DOHH2 (cell line): ENCODE measurements at regions not wholly inside any gene's neighbourhood (a gene's known extent, or its start where the extent isn't known, plus 50 kb on each side); places are given as distances from the start of the nearest gene placed in this dataset.

Experiments
- H3F3A ChIP-seq: fragments of 200-600 bp; sonication (generic), shearing (Covaris generic); 2 replicates; pipeline ENCODE4 v1.6.0; 2016; ENCODE audit warnings: antibody characterized with exemption, mild to moderate bottlenecking; ENCODE audit not compliant: control insufficient read depth, insufficient read depth
- H3K27ac ChIP-seq: fragments of 200-600 bp; sonication (generic); 2 replicates; pipeline ENCODE4 v1.5.1; 2014; ENCODE audit warnings: low read depth, mild to moderate bottlenecking, low read length, moderate library complexity
- H3K27me3 ChIP-seq: fragments of 200-600 bp; sonication (generic); 2 replicates; pipeline ENCODE4 v1.6.1; 2014; ENCODE audit warnings: mild to moderate bottlenecking, low read length, mixed read lengths; ENCODE audit not compliant: control insufficient read depth
- H3K36me3 ChIP-seq: fragments of 200-600 bp; sonication (generic); 2 replicates; pipeline ENCODE4 v1.6.1; 2014; ENCODE audit warnings: mild to moderate bottlenecking, low read length, moderate library complexity, mixed read lengths; ENCODE audit not compliant: control insufficient read depth
- H3K4me1 ChIP-seq: fragments of 200-600 bp; sonication (generic); 2 replicates; pipeline ENCODE4 v1.6.1; 2014; ENCODE audit warnings: mild to moderate bottlenecking, low read length, mixed read lengths; ENCODE audit not compliant: control insufficient read depth
- H3K4me2 ChIP-seq: fragments of 200-600 bp; sonication (generic); 2 replicates; pipeline ENCODE4 v1.6.0; 2014; ENCODE audit warnings: mild to moderate bottlenecking, low read length, moderate library complexity
- H3K4me3 ChIP-seq: fragments of 200-600 bp; sonication (generic); 2 replicates; pipeline ENCODE4 v1.5.1; 2014; ENCODE audit warnings: mild to moderate bottlenecking, low read length, mixed read lengths
- H3K79me2 ChIP-seq: fragments of 200-600 bp; sonication (generic); 2 replicates; pipeline ENCODE4 v1.6.1; 2014; ENCODE audit warnings: mild to moderate bottlenecking, low read length, mixed read lengths; ENCODE audit not compliant: control insufficient read depth
- H3K9me2 ChIP-seq: fragments of 200-600 bp; sonication (generic); replicated peaks from 2 replicates; pipeline ENCODE4 v1.6.1; 2014; ENCODE audit warnings: mild to moderate bottlenecking, low read length, mixed read lengths; ENCODE audit not compliant: control insufficient read depth
- H3K9me3 ChIP-seq: fragments of 200-600 bp; sonication (generic); 2 replicates; pipeline ENCODE4 v1.6.1; 2014; ENCODE audit warnings: antibody characterized with exemption, low read length, mixed read lengths; ENCODE audit not compliant: control insufficient read depth, insufficient read depth
- H4K20me1 ChIP-seq: fragments of 200-600 bp; sonication (generic); 2 replicates; pipeline ENCODE4 v1.6.0; 2014; ENCODE audit warnings: low read depth, mild to moderate bottlenecking, antibody characterized with exemption, low read length, moderate library complexity; ENCODE audit not compliant: control insufficient read depth, insufficient read depth
- EZH2phosphoT487 ChIP-seq: fragments of 200-600 bp; sonication (generic); IDR thresholded peaks from 2 replicates; pipeline ENCODE4 v1.6.1; 2017; ENCODE audit warnings: borderline replicate concordance, mild to moderate bottlenecking, antibody characterized with exemption, low read length, moderate library complexity, mixed read lengths
- TF ChIP-seq, protein P1 (sequence below): fragments of 200-600 bp; sonication (generic); IDR thresholded peaks from one replicate; pipeline ENCODE4 v1.5.1; 2014; ENCODE audit warnings: antibody characterized with exemption, mild to moderate bottlenecking, low read depth, low read length; ENCODE audit not compliant: poor library complexity, severe bottlenecking

DNA sequence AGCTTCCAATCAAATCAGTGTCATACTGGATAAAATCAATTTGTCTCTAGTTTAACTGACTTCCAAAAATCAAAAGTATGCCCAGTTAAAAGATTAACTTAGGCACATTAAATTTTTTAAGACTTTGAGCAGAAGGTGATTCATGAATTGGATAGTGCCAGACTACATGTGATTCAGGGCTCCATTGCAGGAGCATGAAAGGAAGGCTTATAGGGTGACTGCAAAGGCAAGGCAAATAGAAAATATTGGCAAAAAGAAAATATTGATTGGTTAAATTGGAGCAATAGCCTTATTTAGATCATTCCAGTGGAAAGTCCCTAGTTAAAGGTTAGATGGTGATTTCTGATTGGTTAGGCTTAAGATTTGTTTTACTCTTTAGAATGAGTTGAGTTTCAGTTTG, 223.9 kb upstream of the ERCC4 start:
- Histone ChIP-seq H3K27me3 (no peaks in the 10 kb centered on the region), H3F3A (no peaks in the 10 kb centered on the region), H3K79me2 (no peaks in the 10 kb centered on the region), H3K36me3 (no peaks in the 10 kb centered on the region), H4K20me1 (no peaks in the 10 kb centered on the region), H3K4me1 (no peaks in the 10 kb centered on the region), H3K9me2 (no peaks in the 10 kb centered on the region), H3K4me2 (no peak overlapping the region), H3K9me3 (peaks cover 2% of the 10 kb centered on the region; the same call in 1 of the 2 replicates), H3K27ac (no peak overlapping the region), H3K4me3 (no peak overlapping the region)
- TF ChIP-seq, protein P1, sequence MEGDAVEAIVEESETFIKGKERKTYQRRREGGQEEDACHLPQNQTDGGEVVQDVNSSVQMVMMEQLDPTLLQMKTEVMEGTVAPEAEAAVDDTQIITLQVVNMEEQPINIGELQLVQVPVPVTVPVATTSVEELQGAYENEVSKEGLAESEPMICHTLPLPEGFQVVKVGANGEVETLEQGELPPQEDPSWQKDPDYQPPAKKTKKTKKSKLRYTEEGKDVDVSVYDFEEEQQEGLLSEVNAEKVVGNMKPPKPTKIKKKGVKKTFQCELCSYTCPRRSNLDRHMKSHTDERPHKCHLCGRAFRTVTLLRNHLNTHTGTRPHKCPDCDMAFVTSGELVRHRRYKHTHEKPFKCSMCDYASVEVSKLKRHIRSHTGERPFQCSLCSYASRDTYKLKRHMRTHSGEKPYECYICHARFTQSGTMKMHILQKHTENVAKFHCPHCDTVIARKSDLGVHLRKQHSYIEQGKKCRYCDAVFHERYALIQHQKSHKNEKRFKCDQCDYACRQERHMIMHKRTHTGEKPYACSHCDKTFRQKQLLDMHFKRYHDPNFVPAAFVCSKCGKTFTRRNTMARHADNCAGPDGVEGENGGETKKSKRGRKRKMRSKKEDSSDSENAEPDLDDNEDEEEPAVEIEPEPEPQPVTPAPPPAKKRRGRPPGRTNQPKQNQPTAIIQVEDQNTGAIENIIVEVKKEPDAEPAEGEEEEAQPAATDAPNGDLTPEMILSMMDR: no peak
- TF ChIP-seq EZH2phosphoT487: no peak

- Histone ChIP-seq H3F3A (no peaks in the 10 kb centered on the region), H3K27ac (no peak overlapping the region), H3K9me3 (peaks cover 2% of the 10 kb centered on the region; the same call in 1 of the 2 replicates)
Observed at GRCh38 chr16:13697013-13697412, 222.9 kb upstream of the ERCC4 start.

GRCh38 chr16:13697568-13697967, 222.4 kb upstream of the ERCC4 start:
- H3K36me3 ChIP-seq: no peaks in the 10 kb centered on the region
- no peak overlapping the region for H3K27ac ChIP-seq
- no peaks in the 10 kb centered on the region for H3K79me2 ChIP-seq
- no peaks in the 10 kb centered on the region for H3F3A ChIP-seq
- no peak overlapping the region for H3K4me3 ChIP-seq
- peaks cover 2% of the 10 kb centered on the region; the same call in 1 of the 2 replicates for H3K9me3 ChIP-seq
- no peaks in the 10 kb centered on the region for H3K27me3 ChIP-seq
- H3K4me1 ChIP-seq: no peaks in the 10 kb centered on the region
- no peaks in the 10 kb centered on the region for H4K20me1 ChIP-seq
- H3K9me2 ChIP-seq: no peaks in the 10 kb centered on the region
- TF ChIP-seq EZH2phosphoT487: no peak
- TF ChIP-seq, protein P1: no peak
- H3K4me2 ChIP-seq: no peak overlapping the region

More at GRCh38 chr16:13697013-13697412, 222.9 kb upstream of the ERCC4 start:
- Histone ChIP-seq H3K36me3 (no peaks in the 10 kb centered on the region), H4K20me1 (no peaks in the 10 kb centered on the region), H3K4me1 (no peaks in the 10 kb centered on the region), H3K4me3 (no peak overlapping the region), H3K79me2 (no peaks in the 10 kb centered on the region), H3K27me3 (no peaks in the 10 kb centered on the region), H3K4me2 (no peak overlapping the region), H3K9me2 (no peaks in the 10 kb centered on the region)
- TF ChIP-seq, protein P1: no peak
- no peak for TF ChIP-seq EZH2phosphoT487
